Naive thymus-derived CD4-positive, alpha-beta T cell (primary cell): ENCODE measurements at regions not wholly inside any gene's neighbourhood (a gene's known extent, or its start where the extent isn't known, plus 50 kb on each side); places are given as distances from the start of the nearest gene placed in this dataset.

Experiments
- ATAC-seq: fragments of 150-1000 bp; cut with Tn5 transposase; 2 replicates; pipeline ENCODE4 v1.10.0; 2021; ENCODE audit warnings: mild to moderate bottlenecking, moderate library complexity
- CTCF ChIA-PET: fragments of 350-600 bp; sonication (Branson Sonifier 250); formaldehyde crosslinking; loops from one replicate; lab custom pipeline; 2021; ENCODE audit warnings: antibody characterized with exemption; lab: Charles Lee
- POLR2A ChIA-PET: fragments of 350-600 bp; sonication (Branson Sonifier 250); formaldehyde crosslinking; loops from one replicate; lab custom pipeline; 2021; ENCODE audit warnings: antibody characterized with exemption, inconsistent platforms; lab: Charles Lee
- DNase-seq, 9 donors: peaks; one replicate each; pipeline versions ENCODE4 v3.0.0 to v3.0.0-alpha.2; 2020 to 2022; ENCODE audit warnings: mixed read lengths in 1 of 9
- H3K27ac ChIP-seq: one replicate; pipeline ENCODE4 v1.7.0; 2013; ENCODE audit warnings: mild to moderate bottlenecking, low read depth, low read length, moderate library complexity
- H3K27me3 ChIP-seq, 2 donors: one replicate each; pipeline ENCODE4 v1.7.0; 2013; ENCODE audit warnings: low read length in 2 of 2, mild to moderate bottlenecking in 2 of 2, moderate library complexity in 2 of 2; ENCODE audit not compliant: control insufficient read depth in 2 of 2, insufficient read depth in 2 of 2
- H3K36me3 ChIP-seq, 3 experiments: 1 replicate in 2 of 3; 2 replicates in 1 of 3; pipeline ENCODE4 v1.7.0; 2013; ENCODE audit warnings: low read length in 3 of 3, mild to moderate bottlenecking in 3 of 3, moderate library complexity in 1 of 3; ENCODE audit not compliant: insufficient read depth in 3 of 3, control insufficient read depth in 2 of 3
- H3K4me1 ChIP-seq, 2 donors: one replicate each; pipeline ENCODE4 v1.7.0; 2013; ENCODE audit warnings: low read length in 2 of 2, mild to moderate bottlenecking in 2 of 2, moderate library complexity in 1 of 2; ENCODE audit not compliant: control insufficient read depth in 2 of 2, insufficient read depth in 2 of 2
- H3K4me3 ChIP-seq: 2 replicates; pipeline ENCODE4 v1.7.0; 2013; ENCODE audit warnings: mild to moderate bottlenecking, low read length
- H3K9me3 ChIP-seq, 3 experiments: 1 replicate in 2 of 3; 2 replicates in 1 of 3; pipeline ENCODE4 v1.7.0; 2013; ENCODE audit warnings: low read length in 3 of 3; ENCODE audit not compliant: control insufficient read depth in 2 of 3
- H3K27ac Mint-ChIP-seq, 9 donors: one replicate each; pipeline ENCODE4 v1.8.0; 2020 to 2022; ENCODE audit warnings: mixed read lengths in 9 of 9, mild to moderate bottlenecking in 8 of 9, moderate library complexity in 5 of 9, inconsistent platforms in 2 of 9
- H3K27me3 Mint-ChIP-seq, 5 donors: one replicate each; pipeline ENCODE4 v1.8.0; 2021 to 2022; ENCODE audit warnings: mixed read lengths in 5 of 5, mild to moderate bottlenecking in 1 of 5
- H3K36me3 Mint-ChIP-seq, 5 donors: one replicate each; pipeline ENCODE4 v1.8.0; 2020 to 2022; ENCODE audit warnings: mixed read lengths in 5 of 5, mild to moderate bottlenecking in 3 of 5, inconsistent platforms in 1 of 5
- H3K4me1 Mint-ChIP-seq, 7 donors: one replicate each; pipeline ENCODE4 v1.8.0; 2020 to 2022; ENCODE audit warnings: mixed read lengths in 7 of 7, mild to moderate bottlenecking in 3 of 7, inconsistent platforms in 1 of 7
- H3K4me3 Mint-ChIP-seq, 10 donors: one replicate each; pipeline ENCODE4 v1.8.0; 2020 to 2022; ENCODE audit warnings: mild to moderate bottlenecking in 10 of 10, mixed read lengths in 10 of 10, moderate library complexity in 6 of 10, inconsistent platforms in 2 of 10
- H3K9me3 Mint-ChIP-seq, 11 donors: one replicate each; pipeline ENCODE4 v1.8.0; 2020 to 2022; ENCODE audit warnings: mixed read lengths in 11 of 11, mild to moderate bottlenecking in 4 of 11, inconsistent platforms in 1 of 11, moderate library complexity in 1 of 11
- intact Hi-C, 2 donors: fragments of 100-400 bp; cut with micrococcal nuclease; formaldehyde crosslinking; loops; one replicate each; pipeline ENCODE4 v1.15.1; 2023

DNA sequence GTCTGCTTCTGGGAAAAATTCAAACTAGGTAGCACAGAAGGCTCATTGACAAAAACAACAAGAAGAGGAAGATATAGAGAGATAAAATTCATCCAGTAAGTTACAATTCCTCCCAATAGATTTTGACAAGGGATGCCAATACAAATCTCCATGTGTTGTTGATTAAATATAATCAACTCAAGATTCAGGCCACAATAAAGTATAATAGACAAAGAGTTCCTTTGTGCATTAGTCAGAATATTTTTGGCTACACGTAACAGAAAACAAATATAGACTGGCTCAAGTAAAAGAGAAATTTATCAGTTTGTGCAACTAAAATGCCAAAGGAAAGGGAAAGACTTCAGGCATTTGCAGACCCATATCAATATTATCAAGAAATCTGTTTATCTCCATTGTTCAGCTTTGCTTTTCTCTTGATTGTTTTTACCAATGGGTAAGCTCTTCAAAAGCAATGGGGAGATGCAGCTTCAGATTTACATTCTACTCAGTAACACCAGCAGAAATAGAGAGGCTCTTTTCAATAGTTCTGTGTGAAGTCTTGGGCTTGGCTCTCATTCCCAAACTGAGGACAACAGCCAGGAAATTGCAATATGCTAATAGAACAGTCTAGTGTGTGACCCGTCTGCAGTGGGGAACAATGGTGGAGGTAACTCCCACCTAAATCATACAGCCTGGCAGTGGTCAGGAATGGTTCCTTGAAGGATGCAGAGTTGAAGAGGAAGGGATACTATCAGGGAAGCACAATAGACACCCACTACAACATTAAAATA lies 77.6 kb upstream of the PROK2 start:
- Histone ChIP-seq H3K4me3 (no peak overlapping the region), H3K4me1 (peaks cover 0 to 3% of the 10 kb centered on the region in 2 donors), H3K36me3 (no peaks in the 10 kb centered on the region), H3K9me3 (no peaks in the 10 kb centered on the region), H3K27me3 (no peaks in the 10 kb centered on the region), H3K27ac (no peak overlapping the region)
- peaks cover 0 to 8% (median 5%) of the 10 kb centered on the region in 7 donors for H3K4me1 Mint-ChIP-seq
- ATAC-seq (no peak), DNase-seq (no peak)
- H3K27me3 Mint-ChIP-seq: peaks cover 22 to 45% (median 35%) of the 10 kb centered on the region in 5 donors
- H3K27ac Mint-ChIP-seq: no peak overlapping the region
- H3K36me3 Mint-ChIP-seq: peaks cover 0 to 4% (median 0%) of the 10 kb centered on the region in 5 donors
- H3K9me3 Mint-ChIP-seq: peaks cover 0 to 19% (median 2%) of the 10 kb centered on the region in 11 donors
- ChIA-PET CTCF (no interaction called here), POLR2A (no interaction called here)
- intact Hi-C loops: no loop called here
- H3K4me3 Mint-ChIP-seq: no peak overlapping the region

DNA sequence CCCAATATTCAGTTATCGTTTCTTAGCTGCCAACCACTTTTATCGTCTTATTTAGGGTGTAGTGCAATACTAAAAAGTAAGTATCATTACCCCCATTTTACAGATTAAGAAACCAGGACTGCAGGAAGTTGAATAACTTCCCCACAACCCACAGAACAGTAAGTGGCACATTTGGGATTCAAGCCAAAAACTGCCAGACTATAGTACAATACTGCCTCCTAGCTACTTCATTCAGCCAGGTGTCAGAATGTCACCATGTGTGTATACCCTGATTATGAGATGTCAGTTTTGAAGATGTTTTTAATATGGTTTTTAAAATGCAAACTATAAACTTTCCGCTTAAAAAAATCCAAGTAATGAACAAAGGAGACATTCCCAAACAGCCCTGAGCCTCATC lies 74.2 kb upstream of the PROK2 start:
- no peak overlapping the region for H3K4me3 Mint-ChIP-seq
- POLR2A ChIA-PET: no interaction called here
- no peaks in the 10 kb centered on the region for H3K36me3 ChIP-seq
- no peak overlapping the region for H3K27ac ChIP-seq
- H3K27me3 ChIP-seq: no peaks in the 10 kb centered on the region
- CTCF ChIA-PET: interaction anchor here (1.1 to 1.3 kb wide), 2 partner anchors 130 to 148 kb away, joined by 3 to 4 read pairs; no protein-coding TSS in a partner anchor
- peaks cover 0 to 4% (median 0%) of the 10 kb centered on the region in 5 donors for H3K36me3 Mint-ChIP-seq
- ATAC-seq (peak; percentile 91), DNase-seq (peak in 5 of 9 donors; percentile 25 to 61 (median 47))
- peaks cover 0 to 3% of the 10 kb centered on the region in 2 donors for H3K4me1 ChIP-seq
- H3K4me3 ChIP-seq: no peak overlapping the region
- intact Hi-C loops: loop anchor here (1.0 to 10.0 kb wide), 3 partner anchors 129 to 1794 kb away; no protein-coding TSS in a partner anchor
- peaks cover 0 to 8% (median 5%) of the 10 kb centered on the region in 7 donors for H3K4me1 Mint-ChIP-seq
- no peaks in the 10 kb centered on the region for H3K9me3 ChIP-seq
- H3K9me3 Mint-ChIP-seq: peaks cover 0 to 19% (median 2%) of the 10 kb centered on the region in 11 donors
- H3K27me3 Mint-ChIP-seq: peaks cover 22 to 32% (median 29%) of the 10 kb centered on the region in 5 donors
- H3K27ac Mint-ChIP-seq: no peak overlapping the region

DNA sequence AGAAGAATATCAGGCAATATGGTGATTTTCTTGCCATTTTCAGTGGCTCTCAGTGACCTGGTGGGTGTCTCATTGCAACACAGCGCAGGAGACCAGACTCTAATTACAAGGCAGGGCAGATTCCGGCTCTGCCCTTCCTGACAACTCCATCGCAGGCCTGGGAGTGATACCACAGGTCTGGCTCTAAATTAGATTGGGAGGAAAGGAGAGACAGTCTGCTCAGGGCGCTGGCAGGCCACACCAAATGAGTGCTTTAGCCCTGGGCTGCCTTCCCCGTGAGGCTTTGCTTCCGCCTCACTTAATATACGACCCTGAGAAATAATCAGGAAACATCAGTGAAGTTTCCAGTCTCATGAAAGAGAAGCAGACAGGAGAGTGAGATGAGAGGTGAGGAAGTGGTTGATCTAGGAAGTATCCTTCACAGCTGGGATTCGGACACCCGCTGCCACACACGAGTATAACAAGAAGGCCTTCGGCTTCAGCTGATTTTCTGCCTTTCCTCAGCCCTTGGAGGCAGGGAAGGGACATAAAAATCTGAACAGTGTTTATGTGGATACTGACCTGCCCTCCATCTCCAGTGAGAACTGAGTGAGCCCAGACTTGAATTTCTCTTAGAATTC lies 73.7 kb upstream of the PROK2 start:
- Histone ChIP-seq H3K9me3 (no peaks in the 10 kb centered on the region), H3K36me3 (no peaks in the 10 kb centered on the region), H3K27ac (no peak overlapping the region), H3K4me1 (peaks cover 0 to 3% of the 10 kb centered on the region in 2 donors), H3K4me3 (no peak overlapping the region), H3K27me3 (no peaks in the 10 kb centered on the region)
- peaks cover 0 to 19% (median 2%) of the 10 kb centered on the region in 11 donors for H3K9me3 Mint-ChIP-seq
- no peak overlapping the region for H3K27ac Mint-ChIP-seq
- H3K4me1 Mint-ChIP-seq: peaks cover 0 to 8% (median 5%) of the 10 kb centered on the region in 7 donors
- ATAC-seq: peak; percentile 7
- H3K4me3 Mint-ChIP-seq: no peak overlapping the region
- ChIA-PET POLR2A (interaction anchor here (0.7 kb wide), 1 partner anchor 125 kb away, joined by 5 read pairs; no protein-coding TSS in a partner anchor), CTCF (interaction anchor here (0.6 to 1.3 kb wide), 3 partner anchors 129 to 1010 kb away, joined by 3 to 4 read pairs (median 3); no protein-coding TSS in a partner anchor)
- DNase-seq: no peak
- H3K36me3 Mint-ChIP-seq: peaks cover 0 to 4% (median 0%) of the 10 kb centered on the region in 5 donors
- peaks cover 22 to 32% (median 26%) of the 10 kb centered on the region in 5 donors for H3K27me3 Mint-ChIP-seq
- intact Hi-C loops: loop anchor here (1.0 to 10.0 kb wide), 3 partner anchors 128 to 1794 kb away; no protein-coding TSS in a partner anchor

DNA sequence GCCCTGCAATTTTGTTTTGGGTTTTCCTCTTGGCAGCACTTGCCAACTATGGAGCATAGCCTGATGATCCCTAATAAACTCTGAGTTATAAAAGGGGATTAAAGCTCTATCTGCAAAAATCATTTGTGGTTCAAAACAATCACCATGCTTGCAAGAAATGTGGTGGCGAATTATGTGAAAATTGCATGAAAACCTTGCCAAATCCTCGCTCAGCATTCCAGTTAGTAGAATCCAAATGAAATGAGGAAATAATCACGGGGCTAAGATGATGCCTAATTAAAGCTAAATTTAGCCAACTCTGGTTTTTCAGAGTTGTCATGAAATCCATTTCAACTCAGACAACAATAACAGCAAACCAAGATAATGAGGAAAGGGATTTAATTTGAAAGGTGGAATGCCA lies 73.0 kb upstream of the PROK2 start:
- Histone ChIP-seq H3K27ac (no peak overlapping the region), H3K27me3 (no peaks in the 10 kb centered on the region), H3K36me3 (no peaks in the 10 kb centered on the region), H3K9me3 (no peaks in the 10 kb centered on the region), H3K4me1 (peaks cover 0 to 3% of the 10 kb centered on the region in 2 donors), H3K4me3 (no peak overlapping the region)
- intact Hi-C loops: loop anchor here in 1 of 2 donors (10.0 kb wide), 1 partner anchor 1793 kb away; no protein-coding TSS in a partner anchor
- Mint-ChIP-seq H3K36me3 (peaks cover 0 to 4% (median 0%) of the 10 kb centered on the region in 5 donors), H3K27ac (no peak overlapping the region), H3K4me3 (no peak overlapping the region), H3K27me3 (peaks cover 17 to 29% (median 24%) of the 10 kb centered on the region in 5 donors), H3K9me3 (peaks cover 0 to 19% (median 2%) of the 10 kb centered on the region in 11 donors), H3K4me1 (peaks cover 0 to 8% (median 5%) of the 10 kb centered on the region in 7 donors)
- DNase-seq: no peak
- ChIA-PET CTCF (no interaction called here), POLR2A (interaction anchor here (0.7 kb wide), 1 partner anchor 125 kb away, joined by 5 read pairs; no protein-coding TSS in a partner anchor)
- ATAC-seq: no peak

DNA sequence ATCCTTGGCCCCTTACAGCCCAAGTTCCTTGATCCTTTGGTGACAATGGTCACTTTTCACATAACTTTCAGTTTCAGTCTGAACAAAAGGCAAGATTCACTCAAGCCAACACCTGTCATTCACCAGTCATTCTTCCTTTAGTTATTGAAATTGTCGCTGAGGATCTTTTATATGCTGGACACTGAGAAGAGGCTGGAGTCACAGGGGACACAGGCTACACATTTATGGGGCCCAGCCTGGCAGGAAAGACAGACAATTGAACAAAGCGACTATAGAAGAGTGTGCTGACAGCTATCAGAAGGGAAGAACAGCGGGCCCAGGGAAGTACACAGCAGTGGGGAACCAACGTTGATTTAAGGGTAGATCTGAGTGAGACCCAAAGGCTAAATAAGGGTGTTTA lies 69.8 kb upstream of the PROK2 start:
- H3K4me3 Mint-ChIP-seq: no peak overlapping the region
- ChIA-PET CTCF (no interaction called here), POLR2A (no interaction called here)
- no peaks in the 10 kb centered on the region for H3K9me3 ChIP-seq
- H3K27ac ChIP-seq: no peak overlapping the region
- peaks cover 0 to 8% (median 5%) of the 10 kb centered on the region in 7 donors for H3K4me1 Mint-ChIP-seq
- no peaks in the 10 kb centered on the region for H3K36me3 ChIP-seq
- no peaks in the 10 kb centered on the region for H3K9me3 Mint-ChIP-seq
- intact Hi-C loops: loop anchor here in 1 of 2 donors (10.0 kb wide), 1 partner anchor 1790 kb away; no protein-coding TSS in a partner anchor
- no peak for ATAC-seq
- H3K4me3 ChIP-seq: no peak overlapping the region
- H3K27me3 ChIP-seq: no peaks in the 10 kb centered on the region
- no peaks in the 10 kb centered on the region for H3K36me3 Mint-ChIP-seq
- DNase-seq: no peak
- peaks cover 0 to 27% (median under 1%) of the 10 kb centered on the region in 5 donors for H3K27me3 Mint-ChIP-seq
- no peak overlapping the region for H3K27ac Mint-ChIP-seq
- peaks cover 0 to 3% of the 10 kb centered on the region in 2 donors for H3K4me1 ChIP-seq

DNA sequence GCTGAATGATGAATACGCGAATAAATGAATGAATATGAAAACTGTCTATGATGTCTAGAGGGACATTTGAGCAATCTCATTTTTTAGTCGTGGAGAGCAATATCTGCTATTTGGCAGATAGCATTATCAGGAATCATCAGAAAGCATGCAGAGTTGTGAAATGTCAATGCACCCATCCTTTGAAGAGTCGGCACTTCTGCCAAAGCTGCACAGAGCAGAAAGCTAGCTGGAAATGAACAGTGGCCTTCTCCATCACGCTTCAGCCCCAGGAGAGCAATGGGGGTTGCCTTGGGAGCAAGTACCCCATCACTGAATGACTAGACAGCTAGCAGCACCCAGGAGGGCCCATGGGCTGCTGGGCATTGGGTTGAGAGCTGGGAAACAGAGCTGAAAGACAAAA lies 69.1 kb upstream of the PROK2 start:
- peaks cover 0 to 3% of the 10 kb centered on the region in 2 donors for H3K4me1 ChIP-seq
- no peak overlapping the region for H3K27ac ChIP-seq
- no peaks in the 10 kb centered on the region for H3K27me3 ChIP-seq
- Mint-ChIP-seq H3K4me1 (peaks cover 0 to 7% (median 3%) of the 10 kb centered on the region in 7 donors), H3K4me3 (no peak overlapping the region), H3K36me3 (no peaks in the 10 kb centered on the region), H3K27ac (no peak overlapping the region), H3K9me3 (no peaks in the 10 kb centered on the region), H3K27me3 (peaks cover 0 to 33% (median 6%) of the 10 kb centered on the region in 5 donors)
- no peaks in the 10 kb centered on the region for H3K36me3 ChIP-seq
- H3K4me3 ChIP-seq: no peak overlapping the region
- CTCF ChIA-PET: no interaction called here
- DNase-seq (no peak), ATAC-seq (no peak)
- H3K9me3 ChIP-seq: no peaks in the 10 kb centered on the region
- intact Hi-C loops: loop anchor here in 1 of 2 donors (10.0 kb wide), 1 partner anchor 1789 kb away; no protein-coding TSS in a partner anchor
- POLR2A ChIA-PET: no interaction called here
